HG02759 (cell line): ENCODE measurements at regions not wholly inside any gene's neighbourhood (a gene's known extent, or its start where the extent isn't known, plus 50 kb on each side); places are given as distances from the start of the nearest gene placed in this dataset.

Experiments used
- ATAC-seq: cut with Tn5 transposase; IDR thresholded peaks from one replicate; pipeline ENCODE4 v1.9.1; 2021; ENCODE audit warnings: mild to moderate bottlenecking, moderate library complexity; ENCODE audit not compliant: unreplicated experiment

- no peak for ATAC-seq
Observed at GRCh38 chr2:3001615-3002560, 375.7 kb downstream of the EIPR1 start.

- no peak for ATAC-seq
Observed at GRCh38 chr2:3000968-3001367, 376.6 kb downstream of the EIPR1 start.

GRCh38 chr2:3000125-3000524 lies 377.5 kb downstream of the EIPR1 start:
- no peak for ATAC-seq

- no peak for ATAC-seq
Observed at GRCh38 chr2:2998971-2999370, 378.6 kb downstream of the EIPR1 start.

- no peak for ATAC-seq
Observed at GRCh38 chr2:2993172-2993692, 384.4 kb downstream of the EIPR1 start.

GRCh38 chr2:2992634-2993033 lies 385.0 kb downstream of the EIPR1 start:
- ATAC-seq: no peak

GRCh38 chr2:2985020-2985419 lies 392.6 kb downstream of the EIPR1 start:
- no peak for ATAC-seq

- ATAC-seq: no peak
Observed at GRCh38 chr2:2981000-2981399, 396.6 kb downstream of the EIPR1 start.

- ATAC-seq: no peak
Observed at GRCh38 chr2:2974982-2975381, 402.6 kb downstream of the EIPR1 start.

GRCh38 chr2:2960441-2961133 lies 417.0 kb downstream of the EIPR1 start:
- ATAC-seq: no peak

- ATAC-seq: no peak
Observed at GRCh38 chr2:2950403-2950952, 427.1 kb downstream of the EIPR1 start.

GRCh38 chr2:2947406-2947805 lies 430.2 kb downstream of the EIPR1 start:
- no peak for ATAC-seq

GRCh38 chr2:2942906-2943305 lies 434.7 kb downstream of the EIPR1 start:
- no peak for ATAC-seq

GRCh38 chr2:2942225-2942624 lies 435.4 kb downstream of the EIPR1 start:
- ATAC-seq: no peak

- no peak for ATAC-seq
Observed at GRCh38 chr2:2941205-2941604, 436.4 kb downstream of the EIPR1 start.

- ATAC-seq: no peak
Observed at GRCh38 chr2:2940702-2941101, 436.9 kb downstream of the EIPR1 start.

- no peak for ATAC-seq
Observed at GRCh38 chr2:2940061-2940460, 437.6 kb downstream of the EIPR1 start.

- no peak for ATAC-seq
Observed at GRCh38 chr2:2939078-2939795, 438.4 kb downstream of the EIPR1 start.

- ATAC-seq: no peak
Observed at GRCh38 chr2:2938481-2938880, 439.1 kb downstream of the EIPR1 start.

GRCh38 chr2:2935445-2936149 lies 442.0 kb downstream of the EIPR1 start:
- no peak for ATAC-seq
